OCI-LY7 (cell line): ENCODE measurements at regions not wholly inside any gene's neighbourhood (a gene's known extent, or its start where the extent isn't known, plus 50 kb on each side); places are given as distances from the start of the nearest gene placed in this dataset.

Experiments
- BruUV-seq: library from RNA; stranded (reverse); fragments of 400-500 nt; replicated peaks from 2 replicates; lab custom pipeline; 2021; lab: Mats Ljungman, UMichigan
- CTCF ChIA-PET: fragments of 300-600 bp; sonication (Branson Sonifier 250); formaldehyde crosslinking; loops from one replicate; lab custom pipeline; 2022; ENCODE audit warnings: antibody characterized with exemption; ENCODE audit not compliant: unreplicated experiment; lab: Charles Lee
- POLR2A ChIA-PET: fragments of 300-600 bp; sonication (Branson Sonifier 250); formaldehyde crosslinking; loops from one replicate; lab custom pipeline; 2022; ENCODE audit warnings: antibody characterized with exemption; lab: Charles Lee
- DNase-seq: peaks from one replicate; pipeline ENCODE4 v3.0.0-alpha.2; 2015; ENCODE audit warnings: low spot score
- H2AFZ ChIP-seq: fragments of 200-600 bp; sonication (generic), shearing (Covaris generic); 2 replicates; pipeline ENCODE4 v1.6.1; 2014; ENCODE audit warnings: mild to moderate bottlenecking, antibody characterized with exemption, low read length, moderate library complexity
- H3K27ac ChIP-seq: fragments of 200-600 bp; sonication (generic); 2 replicates; pipeline ENCODE4 v1.5.1; 2014; ENCODE audit warnings: mixed run types, low read depth, mild to moderate bottlenecking, moderate library complexity, low read length, inconsistent platforms; ENCODE audit not compliant: poor library complexity, severe bottlenecking
- H3K36me3 ChIP-seq: fragments of 200-600 bp; sonication (generic); 2 replicates; pipeline ENCODE4 v1.6.1; 2014; ENCODE audit warnings: mild to moderate bottlenecking, antibody characterized with exemption, low read length, moderate library complexity, mixed read lengths; ENCODE audit not compliant: insufficient read depth
- H3K4me1 ChIP-seq: fragments of 200-600 bp; sonication (generic); 2 replicates; pipeline ENCODE4 v1.5.1; 2014; ENCODE audit warnings: mild to moderate bottlenecking, low read length; ENCODE audit not compliant: insufficient read depth, poor library complexity, severe bottlenecking
- H3K4me2 ChIP-seq: fragments of 200-600 bp; sonication (generic); 2 replicates; pipeline ENCODE4 v1.6.1; 2014; ENCODE audit warnings: mild to moderate bottlenecking, low read length
- H3K4me3 ChIP-seq: fragments of 200-600 bp; sonication (generic); 2 replicates; pipeline ENCODE4 v1.5.1; 2014; ENCODE audit warnings: mild to moderate bottlenecking, low read depth, low read length; ENCODE audit not compliant: poor library complexity, severe bottlenecking
- H3K79me2 ChIP-seq: fragments of 200-600 bp; sonication (generic); 2 replicates; pipeline ENCODE4 v1.6.1; 2016; ENCODE audit warnings: low read depth, mild to moderate bottlenecking, low read length, moderate library complexity, mixed read lengths; ENCODE audit not compliant: insufficient read depth
- H3K9me2 ChIP-seq: fragments of 200-600 bp; sonication (generic); 2 replicates; pipeline ENCODE4 v1.6.1; 2016; ENCODE audit warnings: mild to moderate bottlenecking, low read length, mixed read lengths; ENCODE audit not compliant: insufficient read depth
- H3K9me3 ChIP-seq: fragments of 200-600 bp; sonication (generic); 2 replicates; pipeline ENCODE4 v1.6.1; 2014; ENCODE audit warnings: mild to moderate bottlenecking, mixed run types, low read length, mixed read lengths
- H4K20me1 ChIP-seq: fragments of 200-600 bp; sonication (generic); 2 replicates; pipeline ENCODE4 v1.6.1; 2014; ENCODE audit warnings: mild to moderate bottlenecking, antibody characterized with exemption, low read length, moderate library complexity, mixed read lengths; ENCODE audit not compliant: insufficient read depth
- CTCF ChIP-seq: fragments of 200-600 bp; sonication (generic); conservative IDR thresholded peaks from 2 replicates; pipeline ENCODE4 v1.5.1; 2014; ENCODE audit warnings: mild to moderate bottlenecking, antibody characterized with exemption, low read length, moderate library complexity, mixed read lengths
- EZH2phosphoT487 ChIP-seq: fragments of 200-600 bp; sonication (generic); IDR thresholded peaks from 2 replicates; pipeline ENCODE4 v1.6.1; 2018; ENCODE audit warnings: low read depth, borderline replicate concordance, mild to moderate bottlenecking, mixed run types, antibody characterized with exemption, low read length, moderate library complexity, mixed read lengths
- intact Hi-C: fragments of 100-400 bp; cut with micrococcal nuclease; formaldehyde crosslinking; loops from one replicate; pipeline ENCODE4 v1.10.0; 2022; ENCODE audit not compliant: unreplicated experiment

DNA sequence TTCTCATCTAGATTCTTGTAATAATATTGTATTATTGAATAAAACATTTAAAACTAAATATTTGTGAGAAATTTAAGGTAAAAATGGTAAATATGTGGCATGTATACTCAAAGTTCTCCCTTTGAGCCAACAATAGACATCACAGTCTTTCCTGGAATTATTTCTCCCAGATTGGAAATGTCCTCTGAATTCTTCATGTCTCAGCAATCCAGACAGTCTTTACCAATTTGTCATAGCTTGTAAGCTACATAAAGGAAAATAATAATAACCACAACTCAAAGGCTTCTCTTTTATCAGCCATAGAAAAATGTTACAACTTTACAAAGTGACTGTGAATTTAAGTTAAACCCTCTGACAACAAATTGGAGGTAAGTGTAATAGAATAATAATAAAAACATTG is 784.9 kb downstream of the EPHA4 start:
- Histone ChIP-seq H3K4me3 (no peak overlapping the region), H4K20me1 (no peaks in the 10 kb centered on the region), H3K9me3 (no peaks in the 10 kb centered on the region), H2AFZ (no peak overlapping the region), H3K79me2 (no peaks in the 10 kb centered on the region), H3K4me2 (no peak overlapping the region), H3K36me3 (no peaks in the 10 kb centered on the region), H3K27ac (no peak overlapping the region), H3K4me1 (no peaks in the 10 kb centered on the region), H3K9me2 (no peaks in the 10 kb centered on the region)
- CTCF ChIA-PET: no interaction called here
- DNase-seq: no peak
- no TSS peak for BruUV-seq
- intact Hi-C loops: no loop called here
- POLR2A ChIA-PET: no interaction called here
- TF ChIP-seq CTCF (no peak), EZH2phosphoT487 (no peak)

DNA sequence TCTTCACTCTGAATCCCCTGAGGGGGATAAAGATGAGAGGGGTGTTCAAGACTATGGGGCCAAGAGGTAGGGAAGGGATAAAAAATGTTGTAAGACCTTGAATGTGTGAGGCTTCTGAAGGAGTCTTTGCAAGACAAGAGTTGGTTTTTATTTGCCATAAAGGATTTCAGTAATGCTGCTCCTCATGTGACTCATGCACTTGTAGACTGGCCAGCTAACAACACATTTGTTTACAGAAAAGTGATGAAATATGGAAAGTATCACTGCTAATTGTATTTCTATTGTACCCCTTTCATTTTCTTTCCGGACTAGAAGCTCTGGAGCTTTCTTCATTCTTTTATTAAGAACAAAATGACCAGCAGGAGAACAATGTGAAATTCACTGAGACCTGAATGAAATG is 782.1 kb downstream of the EPHA4 start:
- intact Hi-C loops: no loop called here
- Histone ChIP-seq H3K79me2 (no peaks in the 10 kb centered on the region), H3K4me1 (no peaks in the 10 kb centered on the region), H3K27ac (no peak overlapping the region), H3K9me3 (no peaks in the 10 kb centered on the region), H3K4me2 (no peak overlapping the region), H3K9me2 (no peaks in the 10 kb centered on the region), H3K36me3 (no peaks in the 10 kb centered on the region), H2AFZ (no peak overlapping the region), H4K20me1 (no peaks in the 10 kb centered on the region), H3K4me3 (no peak overlapping the region)
- no TSS peak for BruUV-seq
- ChIA-PET CTCF (no interaction called here), POLR2A (interaction anchor here (0.7 kb wide), 1 partner anchor 839 kb away, joined by 4 read pairs; no protein-coding TSS in a partner anchor)
- DNase-seq: no peak
- TF ChIP-seq EZH2phosphoT487: no peak
- no peak for TF ChIP-seq CTCF

DNA sequence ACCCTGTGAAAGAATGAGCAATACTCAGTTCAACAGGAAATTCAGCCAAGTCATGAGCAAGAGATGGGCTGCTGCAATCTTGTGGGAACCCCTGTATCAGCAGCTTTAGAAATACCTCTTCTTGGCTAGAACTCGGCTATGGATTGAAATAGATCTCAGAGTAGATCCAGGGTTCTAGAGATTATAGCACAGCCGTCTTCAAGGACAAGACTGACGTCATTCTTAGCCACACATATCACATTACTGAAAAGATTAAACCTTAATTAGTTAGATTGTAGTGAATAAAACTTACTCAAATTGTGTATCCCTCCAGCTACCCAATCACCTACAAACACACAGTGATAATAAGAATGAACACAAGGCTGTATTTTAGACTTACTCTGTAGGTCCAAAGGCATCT is 776.4 kb downstream of the EPHA4 start:
- ChIA-PET CTCF (no interaction called here), POLR2A (no interaction called here)
- no peak for TF ChIP-seq EZH2phosphoT487
- TF ChIP-seq CTCF: no peak
- Histone ChIP-seq H2AFZ (no peak overlapping the region), H3K36me3 (no peaks in the 10 kb centered on the region), H3K4me1 (no peaks in the 10 kb centered on the region), H4K20me1 (no peaks in the 10 kb centered on the region), H3K9me3 (no peaks in the 10 kb centered on the region), H3K9me2 (no peaks in the 10 kb centered on the region), H3K4me3 (no peak overlapping the region), H3K4me2 (no peak overlapping the region), H3K79me2 (no peaks in the 10 kb centered on the region), H3K27ac (no peak overlapping the region)
- BruUV-seq: no TSS peak
- no peak for DNase-seq
- intact Hi-C loops: no loop called here
